ENCODE measurements at regions not wholly inside any gene's neighbourhood (a gene's known extent, or its start where the extent isn't known, plus 50 kb on each side); places are given as distances from the start of the nearest gene placed in this dataset.

DNA sequence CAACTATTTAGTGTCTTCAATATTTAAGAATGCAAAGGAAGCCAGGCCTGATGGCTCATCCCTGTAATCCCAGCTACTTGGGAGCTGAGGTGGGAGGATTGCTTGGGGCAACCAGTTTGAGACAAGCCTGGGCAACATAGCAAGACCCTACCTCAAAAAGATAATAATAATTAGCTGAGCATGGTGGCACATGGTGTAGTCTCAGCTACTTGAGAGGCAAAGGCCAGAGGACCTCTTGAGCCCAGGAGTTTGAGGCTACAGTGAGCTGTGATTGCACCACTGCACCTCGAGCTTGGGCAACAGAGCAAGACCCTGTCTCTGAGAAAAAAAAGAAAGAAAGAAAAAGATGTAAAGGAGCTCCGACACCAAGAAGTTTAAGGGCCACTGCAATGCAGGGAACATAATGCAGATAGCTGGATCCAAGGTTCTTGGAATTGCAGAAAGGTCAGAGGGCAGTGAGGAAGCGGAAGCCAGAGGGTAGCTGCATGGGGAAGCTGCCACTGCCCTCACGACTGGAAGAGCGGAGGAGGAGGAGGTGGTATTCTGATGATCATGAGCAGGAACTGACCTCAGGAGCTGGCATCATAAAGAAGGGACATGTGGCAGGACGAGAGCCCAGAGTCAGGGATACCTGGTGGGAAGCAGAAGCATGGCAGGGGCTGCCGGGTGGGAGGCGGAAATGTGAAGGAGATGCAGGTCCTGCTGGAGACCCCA, 60.2 kb upstream of the PODXL start:
- no peak for DNase-seq (ENCODE audit: low read depth)

DNA sequence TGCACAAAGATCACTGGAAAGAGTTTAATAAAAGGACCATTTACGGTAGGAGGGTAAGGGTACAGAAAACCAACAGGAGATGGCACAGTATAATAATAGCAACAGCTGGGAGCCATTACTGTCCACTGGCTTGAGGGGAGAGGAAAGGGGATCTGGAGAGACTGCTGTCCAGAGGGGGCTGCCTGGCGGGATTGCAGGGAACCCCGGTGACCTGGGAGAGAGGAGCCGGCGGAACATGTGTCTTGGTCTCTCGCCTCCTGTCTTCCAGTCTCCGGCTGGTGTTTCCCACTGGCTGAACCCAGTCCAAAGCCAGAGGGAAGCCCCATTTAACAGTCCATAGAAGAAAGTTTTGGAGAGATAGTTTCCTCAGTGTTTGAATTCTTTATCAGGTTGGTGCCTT, 57.5 kb upstream of the PODXL start:
- no peak for DNase-seq (ENCODE audit: low read depth)

DNA sequence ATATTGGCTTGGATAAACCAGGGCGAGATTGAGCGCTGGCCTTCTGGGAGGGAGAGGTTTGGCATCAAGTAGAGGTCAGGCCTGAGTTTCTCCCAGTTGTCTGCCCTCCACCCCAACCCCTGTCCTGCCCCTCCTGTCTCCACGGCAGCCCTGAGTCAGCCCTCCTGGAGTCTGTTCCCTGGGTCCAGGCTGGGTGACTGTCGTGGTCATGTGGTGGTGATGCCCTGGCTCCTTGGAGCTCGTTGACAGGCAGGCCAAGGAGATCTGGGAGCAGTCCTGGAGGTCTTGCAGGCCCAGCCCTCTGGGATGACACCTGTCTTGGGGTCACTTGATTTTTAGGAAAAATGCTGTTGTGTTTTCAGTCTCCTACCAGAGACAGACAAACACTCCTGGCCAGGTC, 53.6 kb upstream of the PODXL start:
- DNase-seq (ENCODE audit: low read depth): no peak

DNA sequence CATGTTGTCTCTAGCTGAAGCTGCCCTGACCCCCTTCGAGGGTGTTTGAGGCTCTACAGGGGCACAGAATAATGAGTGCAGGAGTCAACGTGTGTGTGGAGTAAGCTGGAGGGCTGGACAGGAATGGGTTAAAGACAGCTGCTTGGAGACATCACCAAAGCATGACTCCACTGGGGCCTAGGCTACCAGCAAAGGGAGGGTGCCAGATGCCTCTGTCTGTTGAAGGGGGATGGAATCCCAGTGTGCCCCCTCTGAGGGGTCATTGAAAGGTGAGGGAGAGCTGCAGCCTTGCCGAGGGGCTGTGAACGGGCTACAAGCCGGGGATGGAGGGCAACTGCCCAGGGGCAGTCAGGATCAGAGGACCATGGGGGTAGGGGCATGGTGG, 51.7 kb upstream of the PODXL start:
- no peak for DNase-seq (ENCODE audit: low read depth)

DNA sequence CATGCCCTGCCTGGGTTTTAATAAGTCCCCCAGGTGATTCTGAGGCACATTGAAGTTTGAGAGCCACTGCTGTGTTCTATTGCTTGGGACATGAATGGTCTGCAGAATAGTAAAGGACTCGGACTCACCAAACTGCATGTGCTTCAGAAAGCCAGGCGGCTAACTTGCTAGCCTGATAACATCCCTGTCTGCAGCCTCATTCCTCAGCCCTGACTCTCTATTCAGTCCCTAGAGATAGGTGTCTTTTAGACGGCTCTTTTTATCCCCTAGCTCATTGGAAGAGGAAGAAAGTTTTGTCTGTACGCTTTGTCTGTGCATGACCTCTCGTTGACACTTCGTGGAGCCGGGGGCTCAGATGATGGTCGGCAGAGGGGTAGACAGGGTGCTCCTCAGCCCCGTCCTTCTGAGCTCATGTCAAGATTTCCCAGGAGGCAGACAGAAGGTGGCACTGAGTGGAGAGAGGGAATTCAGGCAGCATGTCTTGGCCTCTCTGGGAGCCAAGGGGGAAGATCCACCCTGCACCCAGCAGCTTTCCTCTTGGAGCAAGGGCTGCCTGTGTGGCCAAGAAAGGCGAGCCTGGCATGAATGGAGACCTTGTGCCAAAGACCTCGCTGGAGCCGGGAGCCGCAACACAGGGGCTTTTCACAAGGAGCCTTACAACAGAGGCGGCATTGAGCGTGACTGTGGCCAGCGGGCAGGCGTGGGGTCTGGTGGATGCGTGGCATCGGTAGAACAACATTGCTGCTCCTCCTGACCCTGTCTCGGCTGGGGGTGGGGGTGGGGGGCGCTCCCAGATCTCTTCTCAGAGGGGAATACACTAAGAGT, 51.1 kb upstream of the PODXL start:
- no peak for DNase-seq (ENCODE audit: low read depth)

DNA sequence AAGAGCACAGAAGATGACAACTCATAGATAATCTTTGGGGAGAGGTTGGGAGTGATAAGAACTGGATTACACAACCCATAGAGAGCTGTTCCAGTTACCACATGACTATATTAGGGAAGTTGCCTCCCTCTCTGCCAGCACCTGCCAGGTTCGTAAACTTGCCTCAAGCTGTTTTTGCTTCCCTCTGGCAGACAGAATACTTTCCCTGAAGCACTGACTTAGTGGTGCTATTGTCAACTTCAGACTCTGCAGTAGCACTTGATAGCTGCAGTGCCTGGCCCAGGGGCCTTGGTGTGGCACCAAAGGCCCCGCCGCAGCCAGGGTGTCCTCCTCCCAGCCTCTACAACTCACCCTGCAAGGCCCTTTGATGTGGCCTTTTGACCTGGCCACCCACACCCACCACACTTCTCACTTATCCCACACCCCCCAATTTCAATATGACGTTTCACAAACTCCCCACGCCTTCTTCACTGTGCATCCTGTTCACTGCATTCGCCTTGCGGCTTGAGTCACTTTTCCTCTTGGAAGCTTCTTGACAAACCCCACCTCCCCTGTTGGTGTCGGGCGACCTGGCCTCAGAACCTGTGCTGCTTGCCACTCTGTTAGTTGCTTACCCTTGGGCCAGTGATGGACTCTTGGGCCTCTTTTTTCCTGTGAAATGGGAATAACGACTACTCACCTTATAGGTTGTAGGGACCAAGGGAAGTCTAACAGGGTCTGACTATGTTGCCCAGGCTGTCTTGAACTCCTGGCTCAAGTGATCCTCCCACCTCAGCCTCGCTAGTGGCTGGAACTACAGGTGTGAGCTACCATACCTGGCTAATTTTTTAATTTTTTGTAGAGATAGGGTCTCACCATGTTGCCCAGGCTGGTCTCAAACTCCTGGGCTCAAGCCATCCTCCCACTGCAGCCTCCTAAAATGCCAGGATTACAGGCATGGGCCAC, 50.2 kb upstream of the PODXL start:
- no peak for DNase-seq (ENCODE audit: low read depth)

Measured in fibroblast of gingiva (primary cell).